Endothelial cell of umbilical vein (primary cell): ENCODE measurements at regions not wholly inside any gene's neighbourhood (a gene's known extent, or its start where the extent isn't known, plus 50 kb on each side); places are given as distances from the start of the nearest gene placed in this dataset.

Source experiments
- BruUV-seq: library from RNA; stranded (reverse); fragments of 400-500 nt; replicated peaks from 2 replicates; lab custom pipeline; 2021; lab: Mats Ljungman, UMichigan
- CTCF ChIA-PET: fragments of 300-600, 350-600 bp; sonication (Branson Sonifier 250); formaldehyde crosslinking; loops from one replicate; lab custom pipeline; 2021; ENCODE audit warnings: antibody characterized with exemption, inconsistent platforms; lab: Charles Lee
- POLR2A ChIA-PET: fragments of 300-600, 350-600 bp; sonication (Branson Sonifier 250); formaldehyde crosslinking; loops from one replicate; lab custom pipeline; 2021; ENCODE audit warnings: antibody characterized with exemption, inconsistent platforms; lab: Charles Lee
- DNase-seq: peaks from one replicate; pipeline ENCODE4 v3.0.0-alpha.2; 2011; ENCODE audit warnings: low read depth, low spot score
- FAIRE-seq: peaks from 2 replicates; lab custom pipeline; 2011; peaks lifted over from hg19 to GRCh38; lab: Jason Lieb, UNC
- H2AFZ ChIP-seq: 2 replicates; pipeline ENCODE4 v1.6.0; 2012; ENCODE audit warnings: low read depth, low read length, control low read depth, inconsistent platforms
- H3K27ac ChIP-seq: 2 replicates; pipeline ENCODE4 v1.5.1; 2011; ENCODE audit warnings: low read depth, mild to moderate bottlenecking, control low read depth, low read length, moderate library complexity; ENCODE audit not compliant: insufficient read depth
- H3K27me3 ChIP-seq, 2 experiments: 2 replicates each; pipeline versions ENCODE4 v1.6.0 to v1.6.1; 2011; ENCODE audit warnings: low read length in 2 of 2, mixed read lengths in 1 of 2; ENCODE audit not compliant: control insufficient read depth in 2 of 2, insufficient read depth in 2 of 2
- H3K36me3 ChIP-seq, 2 experiments: 2 replicates in 1 of 2; 3 replicates in 1 of 2; pipeline ENCODE4 v1.5.1; 2011; ENCODE audit warnings: low read length in 2 of 2, mild to moderate bottlenecking in 1 of 2, moderate library complexity in 1 of 2; ENCODE audit not compliant: control insufficient read depth in 2 of 2, insufficient read depth in 2 of 2; ENCODE audit errors: extremely low read depth in 1 of 2
- H3K4me1 ChIP-seq: 3 replicates; pipeline ENCODE4 v1.5.1; 2011; ENCODE audit warnings: mild to moderate bottlenecking, low read length; ENCODE audit not compliant: control insufficient read depth, insufficient read depth; ENCODE audit errors: extremely low read depth
- H3K4me2 ChIP-seq: 2 replicates; pipeline ENCODE4 v1.6.1; 2011; ENCODE audit warnings: low read length, control low read depth, mixed read lengths; ENCODE audit not compliant: insufficient read depth
- H3K4me3 ChIP-seq, 3 experiments: fragments of 200-600 bp in 1 of 3; sonication (generic), shearing (Covaris generic) in 1 of 3; replicated peaks in 1 of 3; 2 replicates each; pipeline ENCODE4 v1.5.1; 2011 to 2016; ENCODE audit warnings: control low read depth in 3 of 3, low read length in 3 of 3, mild to moderate bottlenecking in 2 of 3, inconsistent platforms in 1 of 3, low read depth in 1 of 3, moderate library complexity in 1 of 3; ENCODE audit not compliant: insufficient read depth in 1 of 3
- H3K79me2 ChIP-seq: 2 replicates; pipeline ENCODE4 v1.6.0; 2012; ENCODE audit warnings: low read length, inconsistent platforms; ENCODE audit not compliant: control insufficient read depth, insufficient read depth
- H3K9ac ChIP-seq: replicated peaks from 2 replicates; pipeline ENCODE3; 2011; ENCODE audit warnings: low read length, control low read depth; ENCODE audit not compliant: insufficient read depth; ENCODE audit errors: extremely low read depth
- H3K9me1 ChIP-seq: replicated peaks from 3 replicates; pipeline ENCODE4 v1.6.0; 2011; ENCODE audit warnings: mild to moderate bottlenecking, low read length; ENCODE audit not compliant: control insufficient read depth, insufficient read depth; ENCODE audit errors: extremely low read depth
- H3K9me3 ChIP-seq: replicated peaks from 2 replicates; pipeline ENCODE4 v1.5.1; 2012; ENCODE audit warnings: low read length, inconsistent platforms; ENCODE audit not compliant: control insufficient read depth, insufficient read depth
- H4K20me1 ChIP-seq: replicated peaks from 2 replicates; pipeline ENCODE3; 2011; ENCODE audit warnings: mild to moderate bottlenecking, low read length; ENCODE audit not compliant: control insufficient read depth, insufficient read depth; ENCODE audit errors: extremely low read depth
- CTCF ChIP-seq, 2 donors: IDR thresholded peaks; 1 replicate in 1 of 2; 2 replicates in 1 of 2; pipeline ENCODE4 v1.5.1; 2011; ENCODE audit warnings: low read length in 2 of 2, mild to moderate bottlenecking in 2 of 2, moderate library complexity in 2 of 2, control low read depth in 1 of 2, inconsistent platforms in 1 of 2, low read depth in 1 of 2; ENCODE audit not compliant: insufficient read depth in 1 of 2; ENCODE audit errors: extremely low read depth in 1 of 2
- EZH2 ChIP-seq: IDR thresholded peaks from 2 replicates; pipeline ENCODE4 v1.6.1; 2012; ENCODE audit warnings: borderline replicate concordance, low read depth, mild to moderate bottlenecking, moderate library complexity, low read length, inconsistent platforms; ENCODE audit not compliant: severe bottlenecking
- FOS ChIP-seq: IDR thresholded peaks from 2 replicates; pipeline ENCODE4 v1.6.1; 2011; ENCODE audit warnings: mild to moderate bottlenecking, low read length, moderate library complexity, borderline replicate concordance; ENCODE audit not compliant: insufficient read depth
- GATA2 ChIP-seq: IDR thresholded peaks from 2 replicates; pipeline ENCODE4 v1.7.0; 2011; ENCODE audit warnings: low read depth, mild to moderate bottlenecking, moderate library complexity, mixed read lengths, low read length; ENCODE audit not compliant: insufficient read length, insufficient read depth
- JUN ChIP-seq: IDR thresholded peaks from 2 replicates; pipeline ENCODE4 v1.6.1; 2011; ENCODE audit warnings: borderline replicate concordance, low read depth; ENCODE audit not compliant: insufficient read length, insufficient read depth
- MAX ChIP-seq: IDR thresholded peaks from 2 replicates; pipeline ENCODE4 v1.6.1; 2011; ENCODE audit not compliant: insufficient read depth, insufficient read length
- MYC ChIP-seq: IDR thresholded peaks from one replicate; pipeline ENCODE4 v1.6.1; 2011; ENCODE audit warnings: mild to moderate bottlenecking, low read depth, low read length
- POLR2A ChIP-seq: IDR thresholded peaks from 2 replicates; pipeline ENCODE4 v1.6.1; 2012; ENCODE audit warnings: low read depth, mild to moderate bottlenecking, control low read depth, low read length
- POLR2AphosphoS5 ChIP-seq: IDR thresholded peaks from 2 replicates; pipeline ENCODE4 v1.6.1; 2012; ENCODE audit warnings: low read depth, mild to moderate bottlenecking, control low read depth, low read length, moderate library complexity; ENCODE audit not compliant: insufficient read depth
- dilution Hi-C: fragments of 300-500 bp; cut with MboI; formaldehyde crosslinking; loops from one replicate; pipeline ENCODE4 v1.15.0; 2019; ENCODE audit warnings: low sequenced_read_pairs; ENCODE audit not compliant: extremely low pct_ligation_motif_present
- intact Hi-C: fragments of 100-400 bp; cut with micrococcal nuclease; formaldehyde crosslinking; loops from one replicate; pipeline ENCODE4 v1.10.0; 2022

GRCh38 chr16:16991711-16992110 lies 479.0 kb downstream of the XYLT1 start:
- no peak overlapping the region for H3K27ac ChIP-seq
- H3K4me3 ChIP-seq = no peak overlapping the region
- POLR2A ChIA-PET = no interaction called here
- no peaks in the 10 kb centered on the region for H3K9me1 ChIP-seq
- BruUV-seq = no TSS peak
- H3K79me2 ChIP-seq = no peaks in the 10 kb centered on the region
- dilution Hi-C loops (no loop called here), intact Hi-C loops (no loop called here)
- H3K9ac ChIP-seq = no peak overlapping the region
- DNase-seq (no peak), FAIRE-seq (no peak)
- no peaks in the 10 kb centered on the region for H3K4me1 ChIP-seq
- CTCF ChIA-PET = no interaction called here
- no peak overlapping the region for H2AFZ ChIP-seq
- H3K4me2 ChIP-seq = no peak overlapping the region
- no peaks in the 10 kb centered on the region for H3K36me3 ChIP-seq
- H3K9me3 ChIP-seq = no peaks in the 10 kb centered on the region
- H3K27me3 ChIP-seq = no peaks in the 10 kb centered on the region
- H4K20me1 ChIP-seq = no peaks in the 10 kb centered on the region
- TF ChIP-seq MAX = no peak
- no peak for TF ChIP-seq MYC
- TF ChIP-seq FOS = no peak
- TF ChIP-seq CTCF (IDR thresholded peaks at IDR 0.05; ENCODE audit: extremely low read depth in 1 of 2, insufficient read depth in 1 of 2, low read depth in 1 of 2, low read length in 2 of 2) = no peak
- TF ChIP-seq JUN = no peak
- TF ChIP-seq GATA2 = no peak
- no peak for TF ChIP-seq POLR2A
- TF ChIP-seq POLR2AphosphoS5 = no peak
- no peak for TF ChIP-seq EZH2
